ENCODE measurements at regions not wholly inside any gene's neighbourhood (a gene's known extent, or its start where the extent isn't known, plus 50 kb on each side); places are given as distances from the start of the nearest gene placed in this dataset.
"Not testable (repeated sequence)": the region's sequence is repeated elsewhere in the genome, so short reads cannot be mapped to it uniquely, and the experiment has no call there.

DNA sequence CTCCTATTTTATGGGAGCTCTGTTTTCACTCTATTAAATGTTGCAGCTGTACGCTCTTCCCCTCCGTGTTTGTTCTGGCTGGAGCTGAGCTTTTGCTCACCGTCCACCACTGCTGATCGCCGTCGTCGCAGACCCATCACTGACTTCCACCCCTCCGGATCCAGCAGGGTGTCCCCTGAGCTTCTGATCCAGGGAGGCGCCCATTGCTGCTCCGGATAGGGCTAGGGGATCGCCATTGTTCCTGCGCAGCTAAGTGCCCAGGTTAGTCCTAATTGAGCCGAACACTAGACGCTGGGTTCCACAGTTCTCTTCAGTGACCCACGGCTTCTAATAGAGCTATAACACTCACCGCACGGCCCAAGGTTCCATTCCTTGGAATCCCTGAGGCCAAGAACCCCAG is 96.2 kb upstream of the PRDM9 start:
- no peak overlapping the region for H3K4me3 ChIP-seq (ENCODE audit: low read depth, poor library complexity, severe bottlenecking)
- TF ChIP-seq POLR2A (IDR thresholded peaks at IDR 0.05): no peak
- TF ChIP-seq, protein P1, sequence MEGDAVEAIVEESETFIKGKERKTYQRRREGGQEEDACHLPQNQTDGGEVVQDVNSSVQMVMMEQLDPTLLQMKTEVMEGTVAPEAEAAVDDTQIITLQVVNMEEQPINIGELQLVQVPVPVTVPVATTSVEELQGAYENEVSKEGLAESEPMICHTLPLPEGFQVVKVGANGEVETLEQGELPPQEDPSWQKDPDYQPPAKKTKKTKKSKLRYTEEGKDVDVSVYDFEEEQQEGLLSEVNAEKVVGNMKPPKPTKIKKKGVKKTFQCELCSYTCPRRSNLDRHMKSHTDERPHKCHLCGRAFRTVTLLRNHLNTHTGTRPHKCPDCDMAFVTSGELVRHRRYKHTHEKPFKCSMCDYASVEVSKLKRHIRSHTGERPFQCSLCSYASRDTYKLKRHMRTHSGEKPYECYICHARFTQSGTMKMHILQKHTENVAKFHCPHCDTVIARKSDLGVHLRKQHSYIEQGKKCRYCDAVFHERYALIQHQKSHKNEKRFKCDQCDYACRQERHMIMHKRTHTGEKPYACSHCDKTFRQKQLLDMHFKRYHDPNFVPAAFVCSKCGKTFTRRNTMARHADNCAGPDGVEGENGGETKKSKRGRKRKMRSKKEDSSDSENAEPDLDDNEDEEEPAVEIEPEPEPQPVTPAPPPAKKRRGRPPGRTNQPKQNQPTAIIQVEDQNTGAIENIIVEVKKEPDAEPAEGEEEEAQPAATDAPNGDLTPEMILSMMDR (IDR thresholded peaks at IDR 0.05): no peak
- WGBS, 2 donors: 92 to 93% methylated on average over 17 of the region's 17 CpGs
- intact Hi-C loops (cut with DNase I; ENCODE audit: low total_unique reads): no loop called here
- no peak for DNase-seq (ENCODE audit: low spot score in 2 of 2)

DNA sequence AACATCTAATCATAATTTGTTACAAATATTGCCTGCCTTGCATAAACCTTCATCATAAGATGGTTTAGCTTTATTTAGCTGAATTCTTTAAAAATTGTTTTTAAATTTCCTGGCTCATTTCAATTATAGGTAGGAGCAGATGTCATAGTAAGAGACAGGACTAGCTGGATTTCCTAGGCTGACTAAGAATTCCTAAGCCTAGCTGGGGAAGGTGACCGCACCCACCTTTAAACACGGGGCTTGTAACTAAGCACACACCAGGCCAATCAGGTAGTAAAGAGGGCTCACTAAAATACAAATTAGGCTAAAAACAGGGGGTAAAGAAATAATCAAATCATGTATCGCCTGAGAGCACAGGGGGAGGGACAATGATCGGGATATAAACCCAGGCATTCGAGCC is 96.6 kb upstream of the PRDM9 start:
- WGBS, 2 donors: 74 to 78% methylated on average over 5 of the region's 5 CpGs
- DNase-seq (ENCODE audit: low spot score in 2 of 2); H3K4me3 ChIP-seq (ENCODE audit: low read depth, poor library complexity, severe bottlenecking); intact Hi-C loops (cut with DNase I; ENCODE audit: low total_unique reads): not testable (repeated sequence)

DNA sequence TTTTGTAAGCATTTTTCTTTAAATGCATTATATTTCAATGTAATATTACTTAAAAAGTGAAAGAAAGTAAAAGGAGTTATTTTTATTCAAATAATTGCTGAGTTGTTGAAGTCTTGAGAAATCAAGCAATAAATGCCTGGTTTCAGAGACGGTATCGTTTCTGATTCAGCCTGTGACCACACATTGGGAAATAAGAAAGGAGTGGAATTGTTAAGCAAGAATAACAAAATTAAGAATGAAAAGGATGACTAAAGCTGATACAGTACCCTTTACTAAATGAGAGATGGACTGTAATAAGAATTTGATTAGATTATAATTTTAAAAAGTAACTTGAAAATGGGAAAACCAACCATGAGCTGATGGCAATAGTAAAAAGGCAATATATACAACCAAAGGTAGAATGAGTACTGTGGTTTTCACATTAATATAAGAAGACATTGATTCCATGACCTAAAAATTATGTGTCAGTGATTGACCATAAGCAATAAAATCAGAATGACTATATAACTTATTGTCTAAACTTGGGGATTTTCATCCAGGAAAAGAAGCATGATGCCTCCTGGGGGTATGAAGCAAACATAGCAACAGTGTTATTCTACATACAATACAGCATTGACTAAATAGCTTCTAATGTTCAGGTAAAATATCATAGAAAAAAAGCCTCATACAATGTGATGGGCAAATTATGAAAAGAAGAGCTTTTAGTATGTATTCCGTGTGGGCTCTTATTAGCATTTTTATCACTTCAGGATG is 101.9 kb upstream of the PRDM9 start:
- intact Hi-C loops (cut with DNase I; ENCODE audit: low total_unique reads): no loop called here
- DNase-seq (ENCODE audit: low spot score in 2 of 2): no peak
- H3K4me3 ChIP-seq (ENCODE audit: low read depth, poor library complexity, severe bottlenecking): no peak overlapping the region
- no peak for TF ChIP-seq POLR2A (IDR thresholded peaks at IDR 0.05)
- TF ChIP-seq, protein P1 (IDR thresholded peaks at IDR 0.05): no peak
- WGBS, 2 donors: 88 to 94% methylated on average over 3 of the region's 3 CpGs

DNA sequence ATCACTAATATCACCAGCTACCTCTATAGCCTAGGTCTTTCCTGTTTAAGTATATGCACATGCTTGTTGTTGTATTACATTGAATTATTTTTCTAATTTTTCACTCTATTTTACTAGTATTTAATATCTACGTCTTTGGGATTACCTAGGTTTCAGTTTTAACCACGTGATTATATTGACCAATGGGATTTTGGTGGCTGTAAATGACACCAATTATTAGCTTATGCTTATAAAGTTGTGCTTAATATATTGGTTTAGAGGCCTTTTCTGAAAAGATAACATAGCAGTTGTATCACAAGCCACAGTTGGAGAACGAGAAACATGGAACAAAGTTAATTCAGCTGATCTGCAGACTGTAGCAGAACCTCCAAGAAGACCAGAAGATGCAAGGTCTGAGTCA is 104.8 kb upstream of the PRDM9 start:
- WGBS, 2 donors: 67 to 74% methylated on average over 3 of the region's 3 CpGs
- intact Hi-C loops (cut with DNase I; ENCODE audit: low total_unique reads): no loop called here
- no peak overlapping the region for H3K4me3 ChIP-seq (ENCODE audit: low read depth, poor library complexity, severe bottlenecking)
- TF ChIP-seq, protein P1 (IDR thresholded peaks at IDR 0.05): no peak
- no peak for TF ChIP-seq POLR2A (IDR thresholded peaks at IDR 0.05)
- DNase-seq (ENCODE audit: low spot score in 2 of 2): no peak

DNA sequence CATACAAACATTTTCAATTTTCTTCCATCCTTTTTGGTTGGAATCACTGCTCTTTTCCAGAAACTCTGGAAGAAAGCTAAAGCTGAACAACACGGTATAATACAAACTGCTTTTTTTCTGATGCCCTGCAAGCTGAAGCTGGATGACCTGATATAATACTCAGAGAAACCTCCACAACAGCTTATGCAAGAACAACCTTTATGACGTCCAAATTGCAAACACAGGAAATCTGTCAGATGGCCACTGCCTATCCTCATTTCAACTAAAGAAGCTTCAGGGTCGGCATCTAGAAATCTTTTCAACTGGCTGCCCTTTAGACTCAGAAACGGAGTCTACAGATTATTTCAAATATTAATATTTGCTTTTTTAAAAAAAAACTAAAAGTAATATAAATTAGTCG is 106.5 kb upstream of the PRDM9 start:
- 85 to 89% methylated on average over 5 of the region's 5 CpGs for WGBS, 2 donors
- H3K4me3 ChIP-seq (ENCODE audit: low read depth, poor library complexity, severe bottlenecking): no peak overlapping the region
- TF ChIP-seq POLR2A (IDR thresholded peaks at IDR 0.05): no peak
- TF ChIP-seq, protein P1 (IDR thresholded peaks at IDR 0.05): no peak
- no peak for DNase-seq (ENCODE audit: low spot score in 2 of 2)
- intact Hi-C loops (cut with DNase I; ENCODE audit: low total_unique reads): no loop called here

DNA sequence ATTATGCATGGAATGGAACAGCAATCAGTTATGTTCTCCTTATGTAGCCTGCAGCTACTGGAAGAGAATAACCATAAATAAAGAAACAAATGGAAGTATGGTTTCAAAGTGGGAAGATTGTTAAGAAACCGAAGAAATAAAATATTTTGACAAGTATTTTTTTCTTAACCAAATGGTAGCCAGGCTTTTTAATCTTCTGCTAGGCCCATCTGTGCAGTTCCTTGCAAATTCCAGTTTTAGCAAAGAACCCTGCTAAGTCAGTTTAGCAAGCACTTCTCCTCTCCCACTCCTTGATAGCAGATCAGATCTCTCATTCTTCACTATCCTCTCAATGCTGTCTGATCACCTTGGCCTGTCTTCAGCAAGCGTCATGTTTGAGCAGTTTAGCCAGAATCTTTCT is 111.1 kb upstream of the PRDM9 start:
- no peak for DNase-seq (ENCODE audit: low spot score in 2 of 2)
- intact Hi-C loops (cut with DNase I; ENCODE audit: low total_unique reads): no loop called here
- no peak for TF ChIP-seq POLR2A (IDR thresholded peaks at IDR 0.05)
- TF ChIP-seq, protein P1 (IDR thresholded peaks at IDR 0.05): no peak
- 66 to 74% methylated on average over 2 of the region's 2 CpGs for WGBS, 2 donors
- no peak overlapping the region for H3K4me3 ChIP-seq (ENCODE audit: low read depth, poor library complexity, severe bottlenecking)
